GM18511 (cell line): ENCODE measurements at regions not wholly inside any gene's neighbourhood (a gene's known extent, or its start where the extent isn't known, plus 50 kb on each side); places are given as distances from the start of the nearest gene placed in this dataset.

ENCODE experiments used
- ATAC-seq: cut with Tn5 transposase; IDR thresholded peaks from one replicate; pipeline ENCODE4 v1.9.1; 2021; ENCODE audit warnings: mild to moderate bottlenecking, moderate library complexity; ENCODE audit not compliant: unreplicated experiment

DNA sequence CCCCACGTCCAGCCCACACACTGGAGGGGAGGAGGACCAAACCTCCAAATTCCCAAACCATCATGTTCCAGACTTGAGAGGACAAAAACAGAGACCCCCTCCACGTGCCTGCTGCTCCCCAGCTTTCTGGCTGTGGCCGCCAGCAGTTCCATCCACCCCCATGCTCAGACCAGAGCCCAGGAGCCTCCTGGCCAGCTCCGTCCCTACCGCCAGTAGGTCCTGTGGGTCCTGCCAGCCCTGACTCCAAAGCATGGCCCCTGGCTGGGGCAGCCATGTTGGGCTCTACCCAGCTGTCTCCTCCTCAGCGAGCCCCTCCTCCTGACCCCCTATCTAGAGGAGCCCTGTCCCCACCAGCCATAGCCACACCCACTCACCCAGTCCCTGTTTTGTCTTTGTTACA lies 227.3 kb upstream of the RTL1 start:
- no peak for ATAC-seq

DNA sequence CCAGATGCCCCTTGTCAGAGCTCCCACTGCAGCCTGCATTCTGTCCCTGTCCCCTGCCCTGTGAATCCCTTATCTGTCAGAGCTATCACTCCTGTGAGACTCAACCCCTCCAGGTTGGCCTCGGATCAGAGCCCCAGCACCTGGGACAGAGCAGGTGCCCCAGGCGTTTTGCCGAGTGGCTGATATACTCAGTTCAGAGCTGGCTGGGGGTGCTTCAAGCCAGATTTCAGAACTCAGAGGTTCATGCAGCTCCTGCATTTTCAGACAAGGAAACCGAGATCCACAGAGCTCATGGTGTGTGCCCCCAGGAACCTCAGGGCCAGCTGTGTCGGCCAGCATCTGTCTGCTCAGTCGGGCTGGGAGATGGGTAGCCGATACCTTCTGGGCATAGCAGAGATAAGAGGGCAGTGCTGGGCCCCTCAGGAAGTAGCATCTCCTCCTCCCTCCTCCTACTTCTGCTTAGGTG lies 228.0 kb upstream of the RTL1 start:
- no peak for ATAC-seq

DNA sequence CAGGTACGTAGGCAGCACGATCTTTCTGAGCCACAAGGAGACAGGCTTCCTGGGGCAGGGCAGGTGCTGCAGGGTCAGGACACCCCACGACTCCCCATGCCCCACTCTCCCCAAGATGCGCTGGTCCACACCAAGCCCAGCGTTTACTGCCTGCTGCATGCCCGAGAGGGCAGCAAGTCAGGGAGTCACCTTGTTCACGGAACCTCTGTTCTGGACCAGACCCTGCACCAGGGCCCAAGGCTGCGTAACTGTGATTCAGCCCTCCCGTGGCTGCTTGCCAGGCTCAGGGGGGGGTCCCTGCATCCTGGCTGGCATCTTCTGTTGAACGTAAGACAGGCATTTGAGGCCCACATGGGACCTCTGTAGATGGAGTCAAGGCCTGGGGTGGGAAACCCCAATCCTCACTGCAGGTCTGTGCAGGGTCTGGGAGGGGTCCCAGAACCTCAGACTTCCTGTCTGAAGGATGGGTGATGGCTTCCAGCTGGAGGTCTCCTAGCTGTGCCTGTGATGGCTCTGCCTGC lies 228.6 kb upstream of the RTL1 start:
- no peak for ATAC-seq

DNA sequence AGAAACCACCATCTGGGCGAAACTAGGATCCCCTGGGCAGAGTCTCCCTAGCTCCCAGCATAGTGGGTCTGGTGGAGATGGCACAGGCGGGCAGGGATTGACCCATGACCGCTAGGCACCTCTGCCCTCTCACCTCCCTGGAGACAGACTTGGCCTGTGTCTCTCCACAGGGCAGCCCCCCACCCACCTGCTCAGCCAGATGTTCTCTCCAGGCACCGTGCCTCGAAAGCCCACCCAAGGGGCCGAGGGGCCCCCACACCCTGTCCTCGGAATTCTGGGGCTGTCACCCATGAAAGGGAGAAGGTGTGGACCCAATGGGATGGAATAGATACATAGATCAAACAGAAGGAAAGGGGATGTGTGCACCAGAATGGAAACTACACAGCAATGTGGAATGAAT lies 229.1 kb upstream of the RTL1 start:
- ATAC-seq = no peak

DNA sequence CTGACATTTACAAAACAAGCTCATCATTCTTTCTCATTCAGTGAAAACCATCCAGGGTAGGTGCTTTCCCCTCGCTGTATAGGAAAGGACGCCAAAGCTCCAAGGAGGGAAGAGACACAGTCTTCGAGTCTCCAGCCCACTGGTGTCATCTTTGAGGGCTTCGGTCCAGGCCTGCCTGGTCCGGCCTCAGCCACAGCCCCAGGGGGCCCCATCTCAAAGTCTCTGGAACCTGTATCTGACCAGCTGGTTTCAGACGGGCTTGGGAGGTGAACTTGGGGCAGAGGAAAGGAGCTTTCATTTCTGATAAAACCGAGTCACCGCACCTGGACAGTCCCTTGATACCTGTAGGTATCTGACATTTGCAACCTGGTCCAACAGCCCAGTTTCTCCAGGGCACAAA lies 229.5 kb upstream of the RTL1 start:
- no peak for ATAC-seq

DNA sequence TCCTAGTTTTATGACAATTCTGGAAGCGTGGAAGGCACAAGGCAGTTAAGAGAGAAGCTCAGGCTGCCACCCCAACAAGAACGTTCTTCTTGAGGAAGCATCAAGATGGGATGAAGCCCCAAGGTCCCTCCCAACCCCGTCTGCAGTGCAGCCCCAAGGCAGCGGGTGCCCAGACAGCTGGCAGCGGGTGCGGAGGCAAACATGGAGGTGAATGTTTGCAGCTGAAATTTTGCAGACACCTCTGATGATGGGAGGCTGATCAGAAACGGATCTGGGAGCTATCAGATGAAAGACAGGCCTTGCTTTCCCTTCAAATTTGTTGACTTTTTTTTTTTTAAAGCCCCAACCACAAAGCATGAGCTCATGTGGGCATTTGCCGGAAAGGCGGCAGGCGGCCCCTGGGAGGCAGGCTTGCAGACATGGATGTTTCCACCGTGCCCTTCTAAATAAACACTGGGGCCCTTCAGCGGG lies 230.7 kb upstream of the RTL1 start:
- ATAC-seq = no peak

DNA sequence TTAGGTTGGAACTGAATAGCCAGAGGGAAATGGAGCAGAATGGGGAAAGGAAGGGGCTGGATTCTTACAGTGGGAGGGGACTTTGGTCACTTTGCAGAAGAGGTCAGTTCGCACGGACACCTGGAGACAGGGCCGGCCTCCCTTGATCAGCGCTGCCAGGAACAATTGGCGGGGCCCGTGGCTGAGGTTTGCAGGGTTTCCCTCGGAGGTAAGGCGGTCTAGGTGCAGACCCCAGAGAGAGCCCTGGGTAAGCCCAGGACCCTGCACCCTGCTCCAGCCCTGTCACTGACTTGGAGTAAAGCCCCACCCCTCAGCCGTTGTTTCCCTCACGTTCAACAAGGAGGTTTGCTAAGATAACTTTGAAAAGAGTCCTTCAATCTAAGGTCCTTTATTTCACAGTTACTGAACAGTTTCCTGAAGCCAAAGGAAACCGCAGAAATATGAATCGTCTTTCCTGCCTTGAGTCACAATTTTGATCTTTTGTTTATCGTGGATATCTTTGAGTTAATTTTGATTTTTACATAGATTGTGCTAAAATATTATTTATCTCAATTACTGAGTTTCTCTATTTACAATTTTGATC lies 231.4 kb upstream of the RTL1 start:
- ATAC-seq = no peak

DNA sequence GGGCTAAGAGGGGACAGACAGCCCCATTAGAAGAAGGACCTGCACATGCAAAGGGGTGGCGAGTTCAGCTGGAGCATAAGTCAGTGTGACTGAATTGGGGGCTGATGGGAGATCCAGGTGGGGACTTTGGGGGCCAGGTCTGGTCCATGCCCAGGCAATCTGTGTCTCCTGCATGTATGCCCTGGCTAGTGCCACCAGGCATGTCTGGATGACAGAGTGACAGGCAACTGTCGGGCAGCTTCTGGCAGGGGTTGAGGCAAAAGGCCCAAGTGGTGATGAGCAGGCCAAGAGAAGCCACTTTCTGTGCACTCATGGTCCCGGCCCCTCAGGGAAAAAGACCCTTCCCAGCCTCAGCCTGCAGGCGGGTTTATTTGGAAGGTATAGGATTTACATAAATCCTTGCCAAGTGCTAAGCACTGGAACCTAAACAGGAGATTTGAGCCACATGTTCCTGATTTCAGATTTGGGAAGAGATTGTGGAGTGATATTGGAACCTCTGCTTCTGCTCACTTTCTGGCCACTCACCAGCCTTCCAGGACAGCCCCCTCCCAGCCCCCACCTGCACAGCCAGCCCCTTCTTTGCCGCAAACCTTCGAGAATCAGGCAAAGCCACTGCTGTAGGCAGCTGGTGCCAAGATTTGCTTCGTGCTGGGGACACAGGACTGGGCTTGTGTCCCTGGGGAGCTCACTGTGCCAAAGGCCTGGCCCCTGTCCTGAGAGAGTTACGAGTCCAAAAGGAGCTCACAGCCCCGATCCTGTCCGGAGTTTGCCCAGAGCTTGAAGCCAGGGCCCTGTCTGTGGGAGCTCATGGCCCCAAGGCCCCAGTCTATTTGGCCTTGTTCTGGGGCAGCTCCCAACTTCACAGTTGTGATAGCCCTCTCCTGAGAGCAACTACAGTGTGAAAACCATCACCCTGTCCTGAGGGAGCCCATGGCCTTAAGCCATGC lies 232.5 kb upstream of the RTL1 start:
- ATAC-seq = no peak

DNA sequence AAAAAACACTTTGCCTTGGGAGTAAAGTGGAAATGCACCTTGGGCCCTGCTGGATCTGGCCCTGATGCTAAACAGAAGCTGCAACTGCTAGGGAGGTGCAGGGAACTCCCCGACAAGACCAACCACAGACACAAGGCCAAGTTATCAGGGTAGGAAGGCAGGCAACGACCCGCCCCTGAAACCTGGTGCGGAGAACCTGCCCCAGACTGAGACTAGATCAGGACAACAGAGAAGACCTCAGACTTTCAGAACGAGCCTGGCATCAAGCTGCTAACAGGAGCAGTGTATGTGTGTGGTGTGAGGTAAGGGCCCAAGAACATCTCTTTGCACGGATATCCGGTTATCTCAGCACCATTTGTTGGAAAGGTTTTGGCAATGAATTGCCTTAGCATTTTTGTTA lies 233.7 kb upstream of the RTL1 start:
- ATAC-seq = no peak

DNA sequence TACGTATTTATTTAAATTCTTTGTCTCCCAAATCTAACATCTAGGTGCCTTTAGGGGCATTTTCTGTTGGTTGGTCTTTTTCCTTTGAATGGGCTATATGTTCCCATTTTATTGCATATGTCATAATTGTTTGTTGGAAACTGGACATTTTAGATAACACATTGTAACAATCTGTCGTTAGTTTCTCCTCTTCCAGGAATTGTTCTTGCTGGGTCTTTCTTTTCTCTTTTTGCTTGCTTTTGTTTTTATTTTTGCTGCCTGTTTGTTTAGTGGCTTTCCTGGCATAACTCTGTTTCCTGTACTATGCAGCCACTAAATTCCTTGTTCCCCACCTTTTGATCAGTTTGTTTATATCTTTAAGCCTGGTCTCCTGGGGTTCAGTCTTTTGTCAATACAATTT lies 244.3 kb upstream of the RTL1 start:
- no peak for ATAC-seq

DNA sequence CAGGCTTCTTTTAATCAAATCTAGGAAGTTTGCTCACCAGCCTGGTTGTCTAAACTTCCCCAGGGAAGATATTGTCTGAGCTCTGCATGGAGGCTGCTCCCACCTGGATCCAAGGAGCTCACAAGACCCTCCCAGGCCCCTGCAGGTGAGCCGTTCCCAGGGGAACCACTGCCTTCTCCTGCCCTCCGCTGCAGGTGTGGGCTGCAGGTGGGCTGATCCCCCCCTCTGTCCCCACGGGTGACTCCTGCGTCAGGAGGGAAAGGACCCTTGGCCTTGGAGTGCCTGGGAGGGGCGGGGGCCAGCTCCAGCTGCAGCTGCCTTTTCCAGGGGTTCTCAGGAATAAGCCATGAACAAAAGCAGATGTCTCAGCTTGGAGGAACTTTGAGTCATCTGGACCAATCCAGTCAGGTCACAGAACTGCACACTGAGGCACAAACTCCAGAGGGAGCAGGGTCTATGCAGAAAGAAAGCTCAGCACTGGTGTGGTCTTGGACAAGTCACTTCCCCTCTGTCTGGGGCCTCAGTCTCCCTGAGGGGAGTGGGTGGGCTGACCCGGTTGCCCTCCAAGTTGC lies 246.6 kb upstream of the RTL1 start:
- ATAC-seq = no peak

DNA sequence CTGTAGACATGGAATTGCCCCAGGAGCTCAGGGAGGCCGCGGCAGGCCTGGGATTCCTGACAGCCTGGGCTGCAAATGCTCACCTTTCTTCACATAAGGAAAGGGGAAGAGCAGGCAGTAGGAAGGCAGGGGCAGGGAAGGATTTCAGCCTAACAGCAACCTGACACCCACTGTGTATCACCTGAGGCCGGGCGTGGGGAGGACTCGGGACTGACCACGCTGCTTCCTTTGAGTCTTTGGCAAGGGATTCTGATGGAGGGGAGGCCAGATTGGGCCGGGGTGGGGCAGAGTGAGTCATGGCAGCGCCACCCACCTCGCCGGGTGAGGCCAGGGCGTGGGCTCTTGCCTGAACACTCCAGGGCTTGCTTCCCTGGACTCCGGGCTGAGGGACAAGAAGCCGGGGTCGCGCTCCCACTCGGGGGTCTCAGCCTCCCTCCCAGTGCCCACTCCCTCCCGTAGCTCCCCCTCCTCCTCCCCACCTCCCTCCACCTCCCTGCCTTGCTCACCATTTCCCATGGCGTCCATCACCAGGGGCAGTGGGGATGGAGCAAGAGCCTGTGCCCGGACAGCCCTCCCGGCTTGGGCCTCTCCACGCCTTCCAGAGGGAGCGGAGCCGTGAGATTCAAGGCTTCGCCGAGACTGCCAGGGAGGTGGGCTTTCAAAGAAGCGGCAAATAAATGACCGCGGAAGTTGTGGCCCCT lies 247.9 kb upstream of the RTL1 start:
- no peak for ATAC-seq

DNA sequence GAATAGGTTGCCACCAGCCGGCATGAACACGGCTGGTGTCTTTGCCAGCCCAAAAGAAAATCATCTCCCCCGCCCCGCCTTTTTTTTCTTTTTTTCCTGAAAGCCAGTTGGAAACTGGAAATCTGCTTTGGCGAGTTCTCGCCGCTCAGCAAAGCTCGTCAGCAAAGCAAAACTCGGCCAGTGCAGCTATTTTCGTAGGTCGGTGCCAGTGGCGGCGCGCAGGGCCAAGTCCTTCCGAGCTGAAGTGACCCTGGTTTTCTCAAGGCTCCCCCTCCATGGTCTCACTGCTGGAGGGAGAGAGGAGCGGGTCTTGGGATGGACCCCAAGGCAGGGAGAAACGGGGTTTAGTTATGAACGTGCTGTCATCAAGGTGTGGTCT lies 248.4 kb upstream of the RTL1 start:
- no peak for ATAC-seq

DNA sequence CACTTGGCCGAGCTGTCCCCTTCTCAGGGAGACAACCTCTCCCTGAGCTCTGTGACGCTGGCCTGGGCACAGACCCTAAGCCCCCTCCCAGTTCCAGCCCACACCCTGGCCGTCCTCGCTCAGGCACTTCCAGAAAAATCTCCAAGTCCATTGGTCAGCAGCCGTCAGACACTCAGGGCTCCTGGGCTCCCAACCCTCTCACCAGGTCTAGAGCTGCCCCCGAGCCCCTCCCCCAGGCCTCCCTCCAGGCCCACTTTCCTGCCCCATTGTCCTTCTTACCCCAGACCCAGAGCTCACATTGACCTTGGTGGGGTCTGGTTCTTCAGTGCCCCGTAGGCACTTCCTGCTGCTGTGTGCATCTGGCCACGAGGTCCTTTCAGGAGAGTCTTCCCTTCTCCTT lies 249.3 kb upstream of the RTL1 start:
- ATAC-seq = no peak

DNA sequence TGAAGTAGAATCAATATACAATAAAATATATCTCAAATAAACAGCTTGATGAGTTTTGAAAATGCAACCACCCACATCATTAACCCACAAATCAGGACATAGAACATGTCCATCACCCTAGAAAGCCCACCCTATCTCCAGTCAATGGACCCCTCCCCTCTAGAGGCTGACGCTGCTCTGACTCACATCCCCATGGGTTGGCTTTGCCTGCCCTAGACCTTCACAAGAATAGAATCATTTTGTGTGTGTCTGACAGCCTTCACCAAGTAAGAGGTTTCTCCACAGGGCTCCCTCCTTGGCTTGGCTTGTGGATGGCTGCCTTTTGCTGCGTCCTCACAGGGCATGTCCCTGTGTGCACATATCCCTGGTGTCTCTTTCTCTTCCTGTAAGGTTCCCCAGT lies 250.2 kb upstream of the RTL1 start:
- ATAC-seq = no peak

DNA sequence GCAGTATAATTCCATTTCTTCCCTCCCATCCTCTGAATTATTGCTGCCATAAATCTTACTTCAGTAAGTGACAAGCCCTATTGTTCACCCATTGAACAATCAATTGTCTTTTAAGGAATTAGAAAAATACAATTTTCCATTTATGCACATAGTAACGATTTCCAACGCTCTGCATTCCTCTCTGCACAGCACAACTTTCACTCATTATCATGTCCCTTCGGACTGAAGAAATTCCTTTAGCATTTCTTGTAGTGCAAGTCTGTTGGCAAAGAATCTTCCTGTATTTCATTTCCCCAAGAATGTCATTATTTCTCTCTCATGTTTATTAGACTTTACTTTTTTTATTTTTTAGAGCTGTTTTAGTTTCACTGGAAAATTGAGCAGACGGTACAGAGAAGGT lies 252.1 kb upstream of the RTL1 start:
- no peak for ATAC-seq

DNA sequence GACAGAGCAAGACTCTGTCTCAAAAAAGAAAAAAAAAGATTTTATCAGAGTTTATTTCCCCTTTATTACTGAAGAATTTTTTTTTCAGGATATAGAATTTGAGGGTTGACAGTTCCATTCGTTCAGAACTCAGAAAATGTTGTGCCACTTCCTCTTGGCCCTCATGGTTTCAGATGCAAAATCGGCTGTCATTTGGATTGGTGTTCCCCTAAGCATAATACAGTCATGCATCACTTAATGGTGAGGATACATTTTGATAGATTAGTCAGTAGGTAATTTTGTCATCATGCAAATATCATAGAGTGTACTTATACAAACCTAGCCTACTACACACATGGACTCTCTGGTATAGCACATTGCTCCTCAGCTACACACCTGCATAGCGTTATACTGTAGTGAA lies 263.9 kb upstream of the RTL1 start:
- ATAC-seq = no peak

DNA sequence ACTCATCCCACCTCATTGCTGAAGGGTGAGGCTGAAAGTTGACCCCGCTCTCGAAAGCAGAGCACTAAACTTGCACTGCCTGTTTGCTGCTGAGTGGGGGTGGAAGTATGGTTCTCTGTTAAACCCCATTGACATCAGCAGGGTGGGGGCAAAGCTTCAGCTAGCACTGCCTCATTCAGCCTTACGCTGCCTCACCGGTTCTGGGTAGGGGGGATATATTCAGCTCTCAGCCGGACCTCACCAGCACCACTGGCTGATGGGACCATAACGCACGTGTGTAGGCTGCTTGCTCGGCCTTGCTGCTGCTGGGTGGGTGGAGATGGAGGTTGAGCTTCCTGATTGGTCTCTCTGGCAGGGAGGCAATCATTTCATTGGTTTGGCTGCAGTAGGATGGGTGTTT lies 265.7 kb upstream of the RTL1 start:
- no peak for ATAC-seq

DNA sequence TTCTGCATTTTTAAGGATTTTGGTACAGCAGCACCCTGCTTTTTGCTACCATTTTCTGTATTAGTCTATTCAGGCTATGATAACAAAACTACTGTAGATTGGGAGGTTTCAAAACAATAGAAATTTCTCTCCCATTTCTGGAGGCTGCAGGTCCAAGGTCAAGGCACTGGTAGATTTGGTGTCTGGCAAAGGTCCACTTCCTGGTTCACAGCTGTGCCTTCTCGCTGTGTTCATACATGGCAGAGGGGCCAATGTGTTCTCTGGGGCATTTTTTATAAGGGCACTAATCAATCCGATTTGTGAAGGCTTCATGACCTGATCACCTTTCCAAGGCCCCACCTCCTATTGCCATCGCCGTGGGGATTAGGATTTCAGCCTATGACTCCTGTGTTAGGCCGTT lies 268.1 kb upstream of the RTL1 start:
- no peak for ATAC-seq

DNA sequence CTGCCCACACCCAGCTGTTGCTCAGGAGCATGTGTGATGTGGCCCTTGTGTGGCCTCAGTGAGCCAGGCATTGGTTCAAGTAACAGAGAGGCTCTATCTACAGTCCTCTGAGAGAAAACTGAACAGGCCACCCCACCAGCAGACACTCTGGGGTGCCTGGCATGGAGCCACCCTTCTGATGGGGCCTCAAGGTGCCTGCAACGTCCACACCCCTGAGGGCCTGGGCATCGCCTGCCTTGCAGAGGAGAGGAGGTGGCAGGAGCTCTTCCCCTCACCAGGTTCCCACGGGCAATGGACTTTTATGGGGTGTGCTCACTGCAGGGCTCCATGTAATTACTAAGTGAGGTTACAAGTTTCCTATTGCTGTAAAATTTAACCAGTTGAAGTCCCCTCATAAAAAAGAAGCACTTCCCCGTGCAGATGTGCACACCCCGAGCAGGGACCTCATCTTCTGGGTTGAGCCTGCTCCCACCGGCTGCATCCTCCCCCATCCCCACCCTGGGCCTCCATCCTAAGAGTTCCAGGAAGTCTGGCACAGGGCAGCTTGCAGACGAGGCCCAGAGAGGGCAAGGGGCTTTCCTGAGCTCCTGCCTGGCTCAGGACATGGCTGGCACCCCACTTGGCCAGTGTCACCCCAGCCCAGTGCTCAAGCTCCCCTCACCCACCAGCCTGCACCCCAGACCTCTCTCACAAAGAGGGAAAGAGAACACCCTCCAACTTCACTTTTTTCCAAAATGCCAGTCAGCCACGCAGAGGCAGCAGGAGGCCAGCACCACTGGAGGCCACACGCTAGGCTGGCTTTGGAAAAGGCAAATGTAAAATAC lies 270.4 kb upstream of the RTL1 start:
- no peak for ATAC-seq

DNA sequence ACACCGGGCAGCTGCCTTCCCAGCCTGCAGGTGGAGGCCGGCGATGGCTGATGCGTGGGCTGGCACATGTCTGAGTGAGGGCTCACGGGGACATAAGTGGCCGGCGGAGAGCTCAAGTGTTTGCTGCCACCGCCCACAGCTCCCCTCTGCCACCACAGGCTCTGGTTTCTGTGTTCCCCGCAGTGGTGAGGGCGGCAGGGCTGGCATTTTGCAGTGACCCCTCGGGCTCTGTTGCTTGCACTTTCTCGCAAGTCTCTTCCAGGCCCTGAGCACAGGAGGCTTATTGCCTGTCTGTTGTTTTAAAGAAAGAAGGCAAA lies 271.0 kb upstream of the RTL1 start:
- no peak for ATAC-seq
